ENCODE measurements at regions not wholly inside any gene's neighbourhood (a gene's known extent, or its start where the extent isn't known, plus 50 kb on each side); places are given as distances from the start of the nearest gene placed in this dataset.

GRCh38 chr9:82567953-82568352, 495.0 kb downstream of the RASEF start:
- Histone ChIP-seq H3K79me2 (ENCODE audit: insufficient read depth, low read length) (no peaks in the 10 kb centered on the region), H3K18ac (ENCODE audit: insufficient read length, low read depth, low read length) (no peak overlapping the region), H2BK20ac (ENCODE audit: low read depth, low read length, poor library complexity, severe bottlenecking) (no peak overlapping the region), H4K91ac (ENCODE audit: insufficient read length, low read depth, low read length) (no peak overlapping the region), H3K56ac (ENCODE audit: insufficient read length, low read depth, low read length) (no peak overlapping the region), H2BK12ac (ENCODE audit: insufficient read length, low read depth, low read length) (no peak overlapping the region), H2BK15ac (ENCODE audit: low read depth, low read length) (no peak overlapping the region), H4K5ac (ENCODE audit: insufficient read length, low read depth, low read length) (no peak overlapping the region), H3K23ac (ENCODE audit: insufficient read length, low read depth, low read length) (no peak overlapping the region), H3K4ac (ENCODE audit: low read depth, low read length) (no peak overlapping the region), H3K23me2 (ENCODE audit: insufficient read length, low read depth, low read length, poor library complexity, severe bottlenecking) (no peaks in the 10 kb centered on the region), H4K20me1 (ENCODE audit: control insufficient read depth, insufficient read depth, insufficient read length) (no peaks in the 10 kb centered on the region), H3K9me3 (ENCODE audit: control insufficient read depth, low read depth, low read length) (no peaks in the 10 kb centered on the region), H3K79me1 (ENCODE audit: insufficient read depth, low read depth, low read length, poor library complexity, severe bottlenecking) (no peaks in the 10 kb centered on the region), H2AFZ (ENCODE audit: low read length) (no peak overlapping the region), H3K27me3 (ENCODE audit: insufficient read depth, low read length) (no peaks in the 10 kb centered on the region), H4K8ac (replicated peaks; ENCODE audit: insufficient read length, low read depth, low read length) (no peak overlapping the region), H3K14ac (ENCODE audit: insufficient read depth, low read length) (no peak overlapping the region), H3T11ph (ENCODE audit: low read length) (no peak overlapping the region), H3K4me1 (ENCODE audit: insufficient read depth, low read length) (no peaks in the 10 kb centered on the region), H3K4me2 (ENCODE audit: insufficient read depth, insufficient read length, low read length) (no peak overlapping the region), H2BK5ac (ENCODE audit: insufficient read length, low read length) (no peak overlapping the region), H2BK120ac (ENCODE audit: low read depth, low read length, poor library complexity, severe bottlenecking) (no peak overlapping the region), H3K9ac (ENCODE audit: extremely low read depth, insufficient read length, low read length) (no peak overlapping the region), H3K27ac (ENCODE audit: insufficient read length, low read depth, low read length) (no peak overlapping the region), H2AK5ac (ENCODE audit: insufficient read length, low read length) (no peak overlapping the region)
- no peaks in the 10 kb centered on the region; a peak in 2 of 5 replicates for H3K9me3 Mint-ChIP-seq
- H3K4me3 Mint-ChIP-seq, result no peak overlapping the region
- DNase-seq, result no peak
- H3K36me3 Mint-ChIP-seq (ENCODE audit: insufficient read depth in 1 of 3, low read depth in 3 of 3), result no peaks in the 10 kb centered on the region
- peaks cover 0 to 3% of the 10 kb centered on the region in 2 experiments; a peak in 2 of 4 replicates for H3K4me1 Mint-ChIP-seq
- no peak overlapping the region for H3K27ac Mint-ChIP-seq
- no CpG with 5 or more reads among the region's 3 CpGs for WGBS (ENCODE audit: extremely low coverage, insufficient read length, low lambda C conversion rate)
- no peaks in the 10 kb centered on the region for H3K27me3 Mint-ChIP-seq (ENCODE audit: low read depth)
- no peak for TF ChIP-seq CTCF (conservative IDR thresholded peaks at IDR 0.05)
